PC-3 (cell line): ENCODE measurements at regions not wholly inside any gene's neighbourhood (a gene's known extent, or its start where the extent isn't known, plus 50 kb on each side); places are given as distances from the start of the nearest gene placed in this dataset.

Experiments
- ATAC-seq: fragments of 200-7000 bp; cut with Tn5 transposase; 2 replicates; pipeline ENCODE4 v1.9.1; 2020; ENCODE audit warnings: mild to moderate bottlenecking, moderate library complexity
- BruUV-seq: library from RNA; stranded (reverse); fragments of 400-500 nt; replicated peaks from 2 replicates; lab custom pipeline; 2021; lab: Mats Ljungman, UMichigan
- CTCF ChIA-PET: fragments of 300-600 bp; sonication (Branson Sonifier 250); formaldehyde crosslinking; loops from one replicate; lab custom pipeline; 2022; ENCODE audit warnings: antibody characterized with exemption; lab: Charles Lee
- POLR2A ChIA-PET: fragments of 300-600 bp; sonication (Branson Sonifier 250); formaldehyde crosslinking; loops from one replicate; lab custom pipeline; 2022; ENCODE audit warnings: antibody characterized with exemption; ENCODE audit not compliant: unreplicated experiment; lab: Charles Lee
- DNase-seq: peaks from one replicate; pipeline ENCODE4 v3.0.0-alpha.2; 2015
- H2AFZ ChIP-seq: fragments of 300-600 bp; sonication (generic); 2 replicates; pipeline ENCODE4 v1.6.0; 2016; ENCODE audit warnings: antibody characterized with exemption, low read length
- H3F3A ChIP-seq: fragments of 300-600 bp; sonication (generic); one replicate; pipeline ENCODE4 v1.6.0; 2017; ENCODE audit warnings: antibody characterized with exemption, low read length, control low read depth, mild to moderate bottlenecking; ENCODE audit not compliant: unreplicated experiment
- H3K27ac ChIP-seq: fragments of 300-600 bp; sonication (generic); 2 replicates; pipeline ENCODE4 v1.5.1; 2016; ENCODE audit warnings: mild to moderate bottlenecking, low read length
- H3K27me3 ChIP-seq: fragments of 300-600 bp; sonication (generic); 2 replicates; pipeline ENCODE4 v1.6.1; 2016; ENCODE audit warnings: low read length, mixed read lengths
- H3K36me3 ChIP-seq: fragments of 300-600 bp; sonication (generic); 2 replicates; pipeline ENCODE4 v1.6.1; 2016; ENCODE audit warnings: low read depth, mixed run types, low read length, mixed read lengths
- H3K4me1 ChIP-seq: fragments of 300-600 bp; sonication (generic); 2 replicates; pipeline ENCODE4 v1.5.1; 2016; ENCODE audit warnings: low read length; ENCODE audit not compliant: insufficient read depth
- H3K4me2 ChIP-seq: fragments of 300-600 bp; sonication (generic); 2 replicates; pipeline ENCODE4 v1.6.0; 2016; ENCODE audit warnings: low read length
- H3K4me3 ChIP-seq: fragments of 300-600 bp; sonication (generic); 2 replicates; pipeline ENCODE4 v1.5.1; 2016; ENCODE audit warnings: mild to moderate bottlenecking, low read length, mixed read lengths
- H3K79me2 ChIP-seq: fragments of 300-600 bp; sonication (generic); 2 replicates; pipeline ENCODE4 v1.6.1; 2017; ENCODE audit warnings: low read length, mixed read lengths
- H3K9ac ChIP-seq: fragments of 300-600 bp; sonication (generic); 2 replicates; pipeline ENCODE4 v1.6.0; 2016; ENCODE audit warnings: mild to moderate bottlenecking, low read length
- H3K9me2 ChIP-seq: fragments of 300-600 bp; sonication (generic); replicated peaks from 2 replicates; pipeline ENCODE4 v1.6.1; 2016; ENCODE audit warnings: mixed run types, low read length, mixed read lengths
- H3K9me3 ChIP-seq: fragments of 300-600 bp; sonication (generic); 2 replicates; pipeline ENCODE4 v1.6.1; 2016; ENCODE audit warnings: low read length, mixed read lengths
- H4K20me1 ChIP-seq: fragments of 300-600 bp; sonication (generic); 2 replicates; pipeline ENCODE4 v1.6.1; 2016; ENCODE audit warnings: low read length, mixed read lengths
- CTCF ChIP-seq: fragments of 300-600 bp; sonication (generic); conservative IDR thresholded peaks from 2 replicates; pipeline ENCODE4 v1.5.1; 2017; ENCODE audit warnings: antibody characterized with exemption, low read depth, mild to moderate bottlenecking, low read length
- EZH2 ChIP-seq: fragments of 300-600 bp; sonication (generic); IDR thresholded peaks from one replicate; pipeline ENCODE4 v1.6.1; 2017; ENCODE audit warnings: antibody characterized with exemption, mild to moderate bottlenecking, low read length; ENCODE audit not compliant: unreplicated experiment
- EZH2phosphoT487 ChIP-seq: fragments of 300-600 bp; sonication (generic); IDR thresholded peaks from 2 replicates; pipeline ENCODE4 v1.6.1; 2018; ENCODE audit warnings: mild to moderate bottlenecking, antibody characterized with exemption, low read length, borderline replicate concordance
- intact Hi-C: fragments of 100-400 bp; cut with micrococcal nuclease; formaldehyde crosslinking; loops from 2 replicates; pipeline ENCODE4 v1.9.0; 2023

- Histone ChIP-seq H3K36me3 (no peaks in the 10 kb centered on the region), H3K27me3 (0 out of 2 replicates have a peak, but pooled peaks cover 3% of the 10 kb centered on the region), H3K9me3 (no peaks in the 10 kb centered on the region), H4K20me1 (no peaks in the 10 kb centered on the region), H3K79me2 (no peaks in the 10 kb centered on the region), H3K9ac (no peak overlapping the region), H3K9me2 (no peaks in the 10 kb centered on the region), H2AFZ (no peak overlapping the region), H3K4me1 (no peaks in the 10 kb centered on the region), H3K4me2 (no peak overlapping the region), H3K27ac (no peak overlapping the region), H3F3A (no peaks in the 10 kb centered on the region), H3K4me3 (no peak overlapping the region)
- TF ChIP-seq CTCF (no peak), EZH2phosphoT487 (no peak), EZH2 (no peak)
- DNase-seq = no peak
- ChIA-PET CTCF (no interaction called here), POLR2A (no interaction called here)
- BruUV-seq = no TSS peak
- ATAC-seq = no peak
- intact Hi-C loops = no loop called here
These were observed 180.0 kb upstream of the LINGO1 start for GRCh38 chr15:77812664-77813063.

GRCh38 chr15:77811270-77811669, 178.6 kb upstream of the LINGO1 start:
- H3K9ac ChIP-seq = no peak overlapping the region
- ATAC-seq (no peak), DNase-seq (no peak)
- ChIA-PET POLR2A (no interaction called here), CTCF (no interaction called here)
- no peak overlapping the region for H3K4me3 ChIP-seq
- intact Hi-C loops = no loop called here
- no peaks in the 10 kb centered on the region for H3K4me1 ChIP-seq
- no peaks in the 10 kb centered on the region for H3K79me2 ChIP-seq
- no peaks in the 10 kb centered on the region for H3K27me3 ChIP-seq
- no peak for TF ChIP-seq CTCF
- TF ChIP-seq EZH2 = no peak
- no peak for TF ChIP-seq EZH2phosphoT487
- no peak overlapping the region for H2AFZ ChIP-seq
- no peaks in the 10 kb centered on the region for H4K20me1 ChIP-seq
- no peaks in the 10 kb centered on the region for H3K9me2 ChIP-seq
- H3F3A ChIP-seq = no peaks in the 10 kb centered on the region
- H3K36me3 ChIP-seq = no peaks in the 10 kb centered on the region
- H3K27ac ChIP-seq = no peak overlapping the region
- H3K4me2 ChIP-seq = no peak overlapping the region
- H3K9me3 ChIP-seq = no peaks in the 10 kb centered on the region
- no TSS peak for BruUV-seq

GRCh38 chr15:77810130-77810571, 177.4 kb upstream of the LINGO1 start:
- H2AFZ ChIP-seq = no peak overlapping the region
- BruUV-seq = no TSS peak
- no peak for DNase-seq
- H3K4me3 ChIP-seq = no peak overlapping the region
- POLR2A ChIA-PET = no interaction called here
- no peaks in the 10 kb centered on the region for H3K9me3 ChIP-seq
- no peak overlapping the region for H3K9ac ChIP-seq
- intact Hi-C loops = no loop called here
- TF ChIP-seq EZH2phosphoT487 = no peak
- TF ChIP-seq CTCF = no peak
- TF ChIP-seq EZH2 = no peak
- no peak overlapping the region for H3K27ac ChIP-seq
- CTCF ChIA-PET = no interaction called here
- H4K20me1 ChIP-seq = no peaks in the 10 kb centered on the region
- no peaks in the 10 kb centered on the region for H3K36me3 ChIP-seq
- no peaks in the 10 kb centered on the region for H3K4me1 ChIP-seq
- ATAC-seq = no peak
- no peaks in the 10 kb centered on the region for H3K9me2 ChIP-seq
- H3K79me2 ChIP-seq = no peaks in the 10 kb centered on the region
- H3K27me3 ChIP-seq = no peaks in the 10 kb centered on the region
- H3F3A ChIP-seq = no peaks in the 10 kb centered on the region
- H3K4me2 ChIP-seq = no peak overlapping the region
